ENCODE measurements at regions not wholly inside any gene's neighbourhood (a gene's known extent, or its start where the extent isn't known, plus 50 kb on each side); places are given as distances from the start of the nearest gene placed in this dataset.

GRCh38 chr10:106310596-106310995, 853.9 kb downstream of the SORCS1 start:
- TF ChIP-seq EP300 (IDR thresholded peaks at IDR 0.05), result no peak
- no peak for TF ChIP-seq POLR2AphosphoS5 (IDR thresholded peaks at IDR 0.05)
- no peak for TF ChIP-seq POLR2A (IDR thresholded peaks at IDR 0.05)
- TF ChIP-seq, protein P1, sequence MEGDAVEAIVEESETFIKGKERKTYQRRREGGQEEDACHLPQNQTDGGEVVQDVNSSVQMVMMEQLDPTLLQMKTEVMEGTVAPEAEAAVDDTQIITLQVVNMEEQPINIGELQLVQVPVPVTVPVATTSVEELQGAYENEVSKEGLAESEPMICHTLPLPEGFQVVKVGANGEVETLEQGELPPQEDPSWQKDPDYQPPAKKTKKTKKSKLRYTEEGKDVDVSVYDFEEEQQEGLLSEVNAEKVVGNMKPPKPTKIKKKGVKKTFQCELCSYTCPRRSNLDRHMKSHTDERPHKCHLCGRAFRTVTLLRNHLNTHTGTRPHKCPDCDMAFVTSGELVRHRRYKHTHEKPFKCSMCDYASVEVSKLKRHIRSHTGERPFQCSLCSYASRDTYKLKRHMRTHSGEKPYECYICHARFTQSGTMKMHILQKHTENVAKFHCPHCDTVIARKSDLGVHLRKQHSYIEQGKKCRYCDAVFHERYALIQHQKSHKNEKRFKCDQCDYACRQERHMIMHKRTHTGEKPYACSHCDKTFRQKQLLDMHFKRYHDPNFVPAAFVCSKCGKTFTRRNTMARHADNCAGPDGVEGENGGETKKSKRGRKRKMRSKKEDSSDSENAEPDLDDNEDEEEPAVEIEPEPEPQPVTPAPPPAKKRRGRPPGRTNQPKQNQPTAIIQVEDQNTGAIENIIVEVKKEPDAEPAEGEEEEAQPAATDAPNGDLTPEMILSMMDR (IDR thresholded peaks at IDR 0.05), result no peak
- no peak for DNase-seq
- intact Hi-C loops (cut with DNase I; ENCODE audit: low total_unique reads), result no loop called here
- Histone ChIP-seq H3K27me3 (no peaks in the 10 kb centered on the region), H3K4me1 (no peaks in the 10 kb centered on the region), H3K4me3 (no peak overlapping the region), H3K36me3 (no peaks in the 10 kb centered on the region), H3K9me3 (no peaks in the 10 kb centered on the region), H3K27ac (no peak overlapping the region)
- WGBS, 5 donors, result 44 to 62% (median 57%) methylated on average over 2 of the region's 2 CpGs

- Histone ChIP-seq H3K4me3 (no peak overlapping the region), H3K4me1 (no peaks in the 10 kb centered on the region), H3K9me3 (no peaks in the 10 kb centered on the region), H3K27me3 (no peaks in the 10 kb centered on the region), H3K36me3 (no peaks in the 10 kb centered on the region), H3K27ac (no peak overlapping the region)
- 84 to 93% (median 91%) methylated on average over 2 of the region's 2 CpGs for WGBS, 5 donors
- TF ChIP-seq, protein P1 (IDR thresholded peaks at IDR 0.05), result no peak
- TF ChIP-seq EP300 (IDR thresholded peaks at IDR 0.05) (no peak), POLR2A (IDR thresholded peaks at IDR 0.05) (no peak), POLR2AphosphoS5 (IDR thresholded peaks at IDR 0.05) (no peak)
- intact Hi-C loops (cut with DNase I; ENCODE audit: low total_unique reads), result no loop called here
- no peak for DNase-seq
Observed at GRCh38 chr10:106309376-106309775, 855.1 kb downstream of the SORCS1 start.

- H3K4me1 ChIP-seq, result no peaks in the 10 kb centered on the region
- no peaks in the 10 kb centered on the region for H3K27me3 ChIP-seq
- no peaks in the 10 kb centered on the region for H3K36me3 ChIP-seq
- 39 to 58% (median 43%) methylated on average over 2 of the region's 2 CpGs for WGBS, 5 donors
- DNase-seq, result no peak
- intact Hi-C loops (cut with DNase I; ENCODE audit: low total_unique reads), result no loop called here
- H3K27ac ChIP-seq, result no peak overlapping the region
- TF ChIP-seq EP300 (IDR thresholded peaks at IDR 0.05), result no peak
- no peak for TF ChIP-seq POLR2AphosphoS5 (IDR thresholded peaks at IDR 0.05)
- TF ChIP-seq, protein P1 (IDR thresholded peaks at IDR 0.05), result no peak
- no peak for TF ChIP-seq POLR2A (IDR thresholded peaks at IDR 0.05)
- no peak overlapping the region for H3K4me3 ChIP-seq
- H3K9me3 ChIP-seq, result no peaks in the 10 kb centered on the region
Observed at GRCh38 chr10:106308284-106308683, 856.2 kb downstream of the SORCS1 start.

- no peak for DNase-seq
- no peaks in the 10 kb centered on the region for H3K9me3 ChIP-seq
- no peak overlapping the region for H3K4me3 ChIP-seq
- intact Hi-C loops (cut with DNase I; ENCODE audit: low total_unique reads), result no loop called here
- 72 to 92% (median 87%) methylated on average over 1 of the region's 1 CpG for WGBS, 5 donors
- no peaks in the 10 kb centered on the region for H3K36me3 ChIP-seq
- H3K27me3 ChIP-seq, result no peaks in the 10 kb centered on the region
- TF ChIP-seq, protein P1 (IDR thresholded peaks at IDR 0.05), result no peak
- TF ChIP-seq POLR2A (IDR thresholded peaks at IDR 0.05), result no peak
- TF ChIP-seq POLR2AphosphoS5 (IDR thresholded peaks at IDR 0.05), result no peak
- no peak for TF ChIP-seq EP300 (IDR thresholded peaks at IDR 0.05)
- H3K4me1 ChIP-seq, result no peaks in the 10 kb centered on the region
- H3K27ac ChIP-seq, result no peak overlapping the region
Observed at GRCh38 chr10:106304056-106304455, 860.5 kb downstream of the SORCS1 start.
